Activated CD4-positive, alpha-beta T cell treated with anti-CD3 and anti-CD28 coated beads, Interleukin-2, amount 50 U/mL, for 24 hours (primary cell): ENCODE measurements at regions not wholly inside any gene's neighbourhood (a gene's known extent, or its start where the extent isn't known, plus 50 kb on each side); places are given as distances from the start of the nearest gene placed in this dataset.
A peak's percentile ranks its signal among the peaks of the same experiment; 100 is the strongest.
"Not testable (repeated sequence)": the region's sequence is repeated elsewhere in the genome, so short reads cannot be mapped to it uniquely, and the experiment has no call there.

Source experiments
- DNase-seq, 2 donors: peaks; one replicate each; pipeline ENCODE4 v3.0.0-alpha.2; 2020; ENCODE audit warnings: low read depth in 1 of 2, low spot score in 1 of 2

GRCh38 chr14:57061009-57061711, 207.5 kb downstream of the EXOC5 start:
- no peak for DNase-seq

- peak in 1 of 2 donors; percentile 50 for DNase-seq
Measured at GRCh38 chr14:57060276-57060955, 208.3 kb downstream of the EXOC5 start.

GRCh38 chr14:57058319-57058718, 210.4 kb downstream of the EXOC5 start:
- DNase-seq: no peak

GRCh38 chr14:57057803-57058202, 210.9 kb downstream of the EXOC5 start:
- no peak for DNase-seq

- DNase-seq: not testable (repeated sequence)
Measured at GRCh38 chr14:57056522-57056921, 212.2 kb downstream of the EXOC5 start.

GRCh38 chr14:57052705-57053302, 215.9 kb downstream of the EXOC5 start:
- DNase-seq: no peak

- no peak for DNase-seq
Measured at GRCh38 chr14:57051633-57052032, 217.1 kb downstream of the EXOC5 start.

- DNase-seq: no peak
Measured at GRCh38 chr14:57049848-57050247, 218.9 kb downstream of the EXOC5 start.

- no peak for DNase-seq
Measured at GRCh38 chr14:57046175-57046574, 222.5 kb downstream of the EXOC5 start.

- not testable (repeated sequence) for DNase-seq
Measured at GRCh38 chr14:57044101-57044973, 224.4 kb downstream of the EXOC5 start.

- DNase-seq: no peak
Measured at GRCh38 chr14:57038689-57039088, 228.4 kb upstream of the OTX2 start.

GRCh38 chr14:57031474-57031873, 221.2 kb upstream of the OTX2 start:
- no peak for DNase-seq

GRCh38 chr14:57029620-57030253, 219.5 kb upstream of the OTX2 start:
- no peak for DNase-seq

GRCh38 chr14:57025456-57025855, 215.2 kb upstream of the OTX2 start:
- DNase-seq: no peak

- DNase-seq: no peak
Measured at GRCh38 chr14:57022608-57023007, 212.3 kb upstream of the OTX2 start.

- no peak for DNase-seq
Measured at GRCh38 chr14:57018065-57018464, 207.8 kb upstream of the OTX2 start.

GRCh38 chr14:57013987-57014386, 203.7 kb upstream of the OTX2 start:
- DNase-seq: no peak

- no peak for DNase-seq
Measured at GRCh38 chr14:57009585-57010515, 199.6 kb upstream of the OTX2 start.

GRCh38 chr14:57008534-57008933, 198.3 kb upstream of the OTX2 start:
- no peak for DNase-seq

- DNase-seq: no peak
Measured at GRCh38 chr14:56998728-56999127, 188.4 kb upstream of the OTX2 start.
